BJ (cell line): ENCODE measurements at regions not wholly inside any gene's neighbourhood (a gene's known extent, or its start where the extent isn't known, plus 50 kb on each side); places are given as distances from the start of the nearest gene placed in this dataset.

Source experiments
- CTCF ChIA-PET: fragments of 350-600 bp; formaldehyde crosslinking; extraction: SDS; loops from one replicate; lab custom pipeline; 2021; ENCODE audit warnings: antibody characterized with exemption, inconsistent platforms; lab: Yijun Ruan, JAX
- POLR2A ChIA-PET: fragments of 300-600 bp; sonication (Branson Sonifier 250); formaldehyde crosslinking; extraction: SDS; loops from one replicate; lab custom pipeline; 2021; ENCODE audit warnings: antibody characterized with exemption; lab: Charles Lee
- DNase-seq: peaks from one replicate; pipeline ENCODE4 v3.0.0-alpha.2; 2011; ENCODE audit warnings: low read depth
- H3K27me3 ChIP-seq: 2 replicates; pipeline ENCODE4 v1.6.0; 2011; ENCODE audit warnings: low read length; ENCODE audit not compliant: control insufficient read depth, insufficient read depth
- H3K36me3 ChIP-seq: 2 replicates; pipeline ENCODE4 v1.5.1; 2011; ENCODE audit warnings: low read length; ENCODE audit not compliant: control insufficient read depth, insufficient read depth
- H3K4me3 ChIP-seq: 2 replicates; pipeline ENCODE4 v1.5.1; 2011; ENCODE audit warnings: low read depth, mild to moderate bottlenecking, control low read depth, low read length
- TF ChIP-seq, protein P1 (sequence below): IDR thresholded peaks from 2 replicates; pipeline ENCODE4 v1.5.1; 2011; ENCODE audit warnings: low read depth, mild to moderate bottlenecking, control low read depth, inconsistent platforms, low read length, moderate library complexity; ENCODE audit not compliant: insufficient read depth

- H3K4me3 ChIP-seq: no peak overlapping the region
- ChIA-PET CTCF (interaction anchor here (1.8 kb wide), 1 partner anchor 18 kb away, joined by 4 read pairs; no protein-coding TSS in a partner anchor), POLR2A (no interaction called here)
- DNase-seq: no peak
- H3K27me3 ChIP-seq: no peaks in the 10 kb centered on the region
- TF ChIP-seq, protein P1, sequence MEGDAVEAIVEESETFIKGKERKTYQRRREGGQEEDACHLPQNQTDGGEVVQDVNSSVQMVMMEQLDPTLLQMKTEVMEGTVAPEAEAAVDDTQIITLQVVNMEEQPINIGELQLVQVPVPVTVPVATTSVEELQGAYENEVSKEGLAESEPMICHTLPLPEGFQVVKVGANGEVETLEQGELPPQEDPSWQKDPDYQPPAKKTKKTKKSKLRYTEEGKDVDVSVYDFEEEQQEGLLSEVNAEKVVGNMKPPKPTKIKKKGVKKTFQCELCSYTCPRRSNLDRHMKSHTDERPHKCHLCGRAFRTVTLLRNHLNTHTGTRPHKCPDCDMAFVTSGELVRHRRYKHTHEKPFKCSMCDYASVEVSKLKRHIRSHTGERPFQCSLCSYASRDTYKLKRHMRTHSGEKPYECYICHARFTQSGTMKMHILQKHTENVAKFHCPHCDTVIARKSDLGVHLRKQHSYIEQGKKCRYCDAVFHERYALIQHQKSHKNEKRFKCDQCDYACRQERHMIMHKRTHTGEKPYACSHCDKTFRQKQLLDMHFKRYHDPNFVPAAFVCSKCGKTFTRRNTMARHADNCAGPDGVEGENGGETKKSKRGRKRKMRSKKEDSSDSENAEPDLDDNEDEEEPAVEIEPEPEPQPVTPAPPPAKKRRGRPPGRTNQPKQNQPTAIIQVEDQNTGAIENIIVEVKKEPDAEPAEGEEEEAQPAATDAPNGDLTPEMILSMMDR: no peak
- no peaks in the 10 kb centered on the region for H3K36me3 ChIP-seq
Measured at GRCh38 chr20:17084909-17085308, 141.9 kb upstream of the PCSK2 start.

GRCh38 chr20:17093782-17094181 is 133.1 kb upstream of the PCSK2 start:
- TF ChIP-seq, protein P1: no peak
- ChIA-PET CTCF (interaction anchor here (0.6 kb wide), 1 partner anchor 111 kb away, joined by 3 read pairs; no protein-coding TSS in a partner anchor), POLR2A (no interaction called here)
- H3K36me3 ChIP-seq: no peaks in the 10 kb centered on the region
- no peak for DNase-seq
- H3K4me3 ChIP-seq: no peak overlapping the region
- H3K27me3 ChIP-seq: no peaks in the 10 kb centered on the region

GRCh38 chr20:17097603-17098002 is 129.2 kb upstream of the PCSK2 start:
- ChIA-PET POLR2A (no interaction called here), CTCF (no interaction called here)
- no peak overlapping the region for H3K4me3 ChIP-seq
- H3K27me3 ChIP-seq: no peaks in the 10 kb centered on the region
- DNase-seq: no peak
- TF ChIP-seq, protein P1: no peak
- H3K36me3 ChIP-seq: no peaks in the 10 kb centered on the region

DNA sequence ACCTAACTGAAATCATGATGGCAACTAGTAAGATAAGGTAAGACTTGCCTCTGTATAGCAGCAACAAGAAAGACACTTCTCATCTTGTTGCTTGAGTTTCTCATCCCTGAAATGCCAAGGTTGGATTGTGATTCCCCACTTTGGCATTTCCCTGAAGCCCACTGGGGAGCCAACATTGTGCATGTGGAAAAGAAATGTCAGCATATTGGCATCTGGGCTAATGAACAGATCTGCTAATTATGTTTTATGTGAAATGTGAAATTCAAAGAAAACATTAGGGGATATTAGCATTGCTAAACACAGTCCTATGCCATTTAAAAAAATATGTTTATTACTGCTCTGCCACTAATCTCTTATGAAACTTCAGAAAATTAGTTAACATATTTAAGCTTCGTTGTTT is 126.3 kb upstream of the PCSK2 start:
- H3K4me3 ChIP-seq: no peak overlapping the region
- no peaks in the 10 kb centered on the region for H3K27me3 ChIP-seq
- DNase-seq: no peak
- ChIA-PET CTCF (no interaction called here), POLR2A (no interaction called here)
- no peaks in the 10 kb centered on the region for H3K36me3 ChIP-seq
- TF ChIP-seq, protein P1: no peak

GRCh38 chr20:17107127-17107526 is 119.7 kb upstream of the PCSK2 start:
- no peak overlapping the region for H3K4me3 ChIP-seq
- ChIA-PET CTCF (no interaction called here), POLR2A (no interaction called here)
- TF ChIP-seq, protein P1: no peak
- no peaks in the 10 kb centered on the region for H3K36me3 ChIP-seq
- H3K27me3 ChIP-seq: no peaks in the 10 kb centered on the region
- no peak for DNase-seq
